ENCODE measurements at regions not wholly inside any gene's neighbourhood (a gene's known extent, or its start where the extent isn't known, plus 50 kb on each side); places are given as distances from the start of the nearest gene placed in this dataset.

GRCh38 chr4:18850867-18851266 is 829.3 kb upstream of the LCORL start:
- no peak for FAIRE-seq

More at GRCh38 chr4:18850867-18851266, 829.3 kb upstream of the LCORL start:
- DNase-seq (ENCODE audit: low read depth, low spot score) = no peak
- no peaks in the 10 kb centered on the region for H3K79me2 ChIP-seq (ENCODE audit: control insufficient read depth, insufficient read depth, low read length)
- H2AFZ ChIP-seq (ENCODE audit: low read depth, low read length) = no peak overlapping the region
- no peak overlapping the region for H3K27ac ChIP-seq (ENCODE audit: insufficient read depth, low read depth, low read length)
- H3K9ac ChIP-seq (replicated peaks; ENCODE audit: extremely low read depth, insufficient read depth, low read length) = no peak overlapping the region
- no peaks in the 10 kb centered on the region for H4K20me1 ChIP-seq (replicated peaks; ENCODE audit: control insufficient read depth, extremely low read depth, insufficient read depth, low read length)
- no peak overlapping the region for H3K4me3 ChIP-seq (replicated peaks in 1 of 3; ENCODE audit: insufficient read depth in 1 of 3, low read depth in 1 of 3, low read length in 3 of 3)
- no peaks in the 10 kb centered on the region for H3K4me1 ChIP-seq (ENCODE audit: control insufficient read depth, extremely low read depth, insufficient read depth, low read length)
- dilution Hi-C loops (cut with MboI; ENCODE audit: extremely low pct_ligation_motif_present, low sequenced_read_pairs) = no loop called here
- H3K27me3 ChIP-seq (ENCODE audit: control insufficient read depth in 2 of 2, insufficient read depth in 2 of 2, low read length in 2 of 2) = no peaks in the 10 kb centered on the region
- no TSS peak for BruUV-seq (replicated peaks)
- ChIA-PET CTCF (no interaction called here), POLR2A (no interaction called here)
- no peaks in the 10 kb centered on the region for H3K9me3 ChIP-seq (replicated peaks; ENCODE audit: control insufficient read depth, insufficient read depth, low read length)
- TF ChIP-seq JUN (IDR thresholded peaks at IDR 0.05; ENCODE audit: borderline replicate concordance, insufficient read depth, insufficient read length, low read depth) (no peak), EZH2 (IDR thresholded peaks at IDR 0.05; ENCODE audit: borderline replicate concordance, low read depth, low read length, severe bottlenecking) (no peak), MAX (IDR thresholded peaks at IDR 0.05; ENCODE audit: insufficient read depth, insufficient read length) (no peak), MYC (IDR thresholded peaks at IDR 0.05; ENCODE audit: low read depth, low read length) (no peak), POLR2AphosphoS5 (IDR thresholded peaks at IDR 0.05; ENCODE audit: insufficient read depth, low read depth, low read length) (no peak), POLR2A (IDR thresholded peaks at IDR 0.05; ENCODE audit: low read depth, low read length) (no peak), FOS (IDR thresholded peaks at IDR 0.05; ENCODE audit: borderline replicate concordance, insufficient read depth, low read length) (no peak), GATA2 (IDR thresholded peaks at IDR 0.05; ENCODE audit: insufficient read depth, insufficient read length, low read depth, low read length) (no peak)
- TF ChIP-seq, protein P1, sequence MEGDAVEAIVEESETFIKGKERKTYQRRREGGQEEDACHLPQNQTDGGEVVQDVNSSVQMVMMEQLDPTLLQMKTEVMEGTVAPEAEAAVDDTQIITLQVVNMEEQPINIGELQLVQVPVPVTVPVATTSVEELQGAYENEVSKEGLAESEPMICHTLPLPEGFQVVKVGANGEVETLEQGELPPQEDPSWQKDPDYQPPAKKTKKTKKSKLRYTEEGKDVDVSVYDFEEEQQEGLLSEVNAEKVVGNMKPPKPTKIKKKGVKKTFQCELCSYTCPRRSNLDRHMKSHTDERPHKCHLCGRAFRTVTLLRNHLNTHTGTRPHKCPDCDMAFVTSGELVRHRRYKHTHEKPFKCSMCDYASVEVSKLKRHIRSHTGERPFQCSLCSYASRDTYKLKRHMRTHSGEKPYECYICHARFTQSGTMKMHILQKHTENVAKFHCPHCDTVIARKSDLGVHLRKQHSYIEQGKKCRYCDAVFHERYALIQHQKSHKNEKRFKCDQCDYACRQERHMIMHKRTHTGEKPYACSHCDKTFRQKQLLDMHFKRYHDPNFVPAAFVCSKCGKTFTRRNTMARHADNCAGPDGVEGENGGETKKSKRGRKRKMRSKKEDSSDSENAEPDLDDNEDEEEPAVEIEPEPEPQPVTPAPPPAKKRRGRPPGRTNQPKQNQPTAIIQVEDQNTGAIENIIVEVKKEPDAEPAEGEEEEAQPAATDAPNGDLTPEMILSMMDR (IDR thresholded peaks at IDR 0.05; ENCODE audit: extremely low read depth in 1 of 2, insufficient read depth in 1 of 2, low read depth in 1 of 2, low read length in 2 of 2) = no peak
- H3K36me3 ChIP-seq (ENCODE audit: control insufficient read depth in 2 of 2, extremely low read depth in 1 of 2, insufficient read depth in 2 of 2, low read length in 2 of 2) = no peaks in the 10 kb centered on the region
- intact Hi-C loops (cut with micrococcal nuclease) = no loop called here
- no peak overlapping the region for H3K4me2 ChIP-seq (ENCODE audit: insufficient read depth, low read length)
- no peaks in the 10 kb centered on the region for H3K9me1 ChIP-seq (replicated peaks; ENCODE audit: control insufficient read depth, extremely low read depth, insufficient read depth, low read length)

All from endothelial cell of umbilical vein (primary cell).